Frontal cortex (tissue), 3 donors: ENCODE measurements at regions not wholly inside any gene's neighbourhood (a gene's known extent, or its start where the extent isn't known, plus 50 kb on each side); places are given as distances from the start of the nearest gene placed in this dataset.

Experiments
- DNase-seq, 2 donors: peaks; one replicate each; pipeline ENCODE4 v3.0.0; 2012; ENCODE audit warnings: low spot score in 2 of 2
- FAIRE-seq: peaks from 2 replicates; lab custom pipeline; 2012; peaks lifted over from hg19 to GRCh38; lab: Jason Lieb, UNC
- donor health status: control.
- donor health status: control.
- donor health status: control.

DNA sequence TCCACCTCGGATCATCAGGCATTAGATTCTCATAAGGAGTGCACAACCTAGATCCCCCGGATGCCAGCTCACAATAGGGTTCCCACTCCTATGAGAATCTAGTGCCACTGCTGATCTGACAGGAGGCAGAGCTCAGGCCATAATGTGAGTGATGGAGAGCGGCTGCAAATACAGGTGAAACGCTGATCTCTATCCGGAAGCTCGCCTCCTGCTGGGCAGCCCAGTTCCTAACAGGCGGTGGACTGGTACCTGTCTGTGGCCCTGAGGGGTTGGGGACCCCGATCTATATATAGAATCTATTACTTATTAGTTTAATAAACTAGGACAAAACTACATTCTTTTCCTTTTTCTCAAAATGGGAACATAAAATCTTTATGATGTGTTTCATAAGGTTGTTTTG, 741.9 kb downstream of the RFPL4B start:
- FAIRE-seq (no peak), DNase-seq (no peak)

- DNase-seq (no peak), FAIRE-seq (no peak)
Measured at GRCh38 chr6:113092795-113093194, 745.7 kb downstream of the RFPL4B start.

GRCh38 chr6:113094779-113095178, 747.6 kb downstream of the RFPL4B start:
- no peak for DNase-seq
- FAIRE-seq, result no peak

DNA sequence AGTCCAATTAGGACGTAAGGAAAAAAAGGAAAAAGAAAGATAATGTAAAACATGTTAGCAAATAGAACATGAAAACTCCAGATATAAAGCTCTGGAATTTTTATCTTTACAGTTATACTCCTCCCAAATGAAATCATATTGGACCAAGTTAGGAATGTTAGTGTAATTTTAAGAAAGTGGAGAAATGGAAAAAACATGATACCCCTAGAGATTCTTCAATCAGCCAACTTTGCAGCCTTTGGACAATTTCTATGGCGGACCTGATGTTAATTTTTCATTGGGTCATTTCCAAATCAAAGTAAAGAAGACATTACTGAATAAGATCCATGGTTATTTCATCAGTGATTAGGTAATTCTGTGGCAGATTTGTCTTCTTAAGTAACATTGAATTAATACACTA, 748.7 kb downstream of the RFPL4B start:
- DNase-seq (no peak), FAIRE-seq (no peak)

GRCh38 chr6:113102761-113103160, 754.4 kb upstream of the MARCKS start:
- no peak for DNase-seq
- no peak for FAIRE-seq

- peak; percentile 57 for FAIRE-seq
Measured at GRCh38 chr6:113103634-113104361, 753.3 kb upstream of the MARCKS start.

GRCh38 chr6:113104541-113104940, 752.6 kb upstream of the MARCKS start:
- FAIRE-seq (no peak), DNase-seq (no peak)

More at GRCh38 chr6:113103634-113104361, 753.3 kb upstream of the MARCKS start:
- no peak for DNase-seq

DNA sequence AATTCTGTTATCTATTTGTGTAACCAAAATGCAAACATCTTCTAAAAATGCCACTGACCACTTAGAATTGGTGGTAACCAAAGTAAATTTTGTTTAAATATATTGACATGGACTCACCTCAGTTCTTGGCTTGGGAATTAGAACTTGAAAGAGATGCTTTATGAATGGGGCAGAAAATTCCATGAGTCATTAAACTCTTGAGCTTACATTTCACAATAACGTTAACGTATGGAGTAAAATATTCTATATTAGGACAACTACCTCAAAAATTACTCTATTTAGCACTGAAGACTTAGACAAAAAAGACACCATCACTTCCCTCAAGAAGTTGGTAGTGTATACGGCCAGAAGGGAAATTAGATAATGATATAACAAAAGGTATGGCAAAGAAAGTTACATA, 752.2 kb upstream of the MARCKS start:
- FAIRE-seq (no peak), DNase-seq (no peak)

- no peak for FAIRE-seq
Measured at GRCh38 chr6:113110211-113110610, 746.9 kb upstream of the MARCKS start.

DNA sequence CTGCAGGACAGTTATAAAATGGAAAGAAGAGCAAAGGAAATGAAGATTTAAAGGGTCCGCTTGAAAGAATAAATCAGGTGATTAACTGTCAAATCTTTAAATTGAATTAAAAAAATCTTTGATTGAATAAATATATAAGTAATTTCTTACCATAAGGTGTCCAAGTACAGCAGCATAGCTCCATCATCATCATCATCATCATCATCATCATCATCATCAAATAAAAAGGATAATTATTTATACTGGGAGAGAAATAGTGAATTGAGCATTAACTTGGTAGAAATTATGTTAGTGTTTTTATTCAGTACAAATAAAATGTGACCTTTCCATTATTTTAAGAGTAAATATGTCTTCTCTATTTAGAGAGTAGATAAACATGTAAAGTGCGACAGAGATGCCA, 745.6 kb upstream of the MARCKS start:
- FAIRE-seq (no peak), DNase-seq (no peak)

More at GRCh38 chr6:113110211-113110610, 746.9 kb upstream of the MARCKS start:
- DNase-seq, result no peak

DNA sequence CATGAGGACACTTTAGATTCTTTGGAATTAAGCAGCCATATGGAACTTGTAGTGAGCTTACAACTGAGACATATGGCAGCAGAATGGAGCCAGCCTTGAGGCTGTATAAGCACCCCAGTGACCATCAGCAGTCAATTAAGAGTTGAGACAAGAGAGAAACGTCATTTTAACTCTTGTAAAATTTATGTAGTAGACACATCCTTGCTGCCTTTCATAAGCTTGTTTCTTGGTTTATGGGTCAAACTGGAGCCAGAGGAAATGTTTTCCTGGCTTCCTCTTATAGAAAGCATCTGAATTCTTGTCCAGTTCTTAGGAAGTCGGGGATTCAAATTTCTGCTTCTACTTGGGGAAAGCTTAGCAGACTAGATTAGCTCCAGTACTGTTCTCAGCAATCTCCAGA, 745.1 kb upstream of the MARCKS start:
- DNase-seq, result no peak
- no peak for FAIRE-seq

DNA sequence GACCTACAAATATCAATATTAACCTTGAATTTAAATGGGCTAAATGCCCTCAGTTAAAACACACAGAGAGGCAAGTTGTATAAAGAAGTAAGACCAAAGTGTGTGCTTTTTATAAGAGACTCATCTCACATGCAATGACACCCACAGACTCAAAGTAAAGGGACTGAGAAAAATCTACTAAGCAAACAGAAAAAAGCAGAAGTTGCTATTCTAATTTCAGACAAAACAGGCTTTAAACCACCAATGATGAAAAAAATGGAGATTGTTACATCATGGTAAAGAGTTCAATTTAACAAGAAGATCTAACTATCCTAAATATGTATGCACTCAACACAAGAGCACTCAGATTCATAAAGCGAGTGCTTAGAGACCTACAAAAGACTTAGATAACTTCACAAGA, 741.9 kb upstream of the MARCKS start:
- FAIRE-seq (no peak), DNase-seq (no peak)

DNA sequence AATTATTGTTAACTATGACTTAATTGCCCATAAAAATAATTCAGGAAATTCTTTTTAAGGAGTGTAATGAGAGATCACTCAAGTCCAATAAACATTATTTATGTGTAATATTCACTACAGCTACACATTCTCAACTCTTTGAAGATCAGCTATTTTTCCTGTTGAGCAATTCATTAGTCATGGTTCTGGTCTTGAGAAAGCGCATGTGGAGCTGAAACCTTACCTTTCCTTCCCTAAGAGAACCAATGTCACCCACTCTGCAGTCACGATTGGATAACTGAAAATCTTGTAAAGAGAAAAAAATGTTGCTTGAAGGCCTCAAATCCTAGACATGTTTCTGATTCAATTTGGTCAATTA, 736.9 kb upstream of the MARCKS start:
- DNase-seq, result no peak
- no peak for FAIRE-seq

- FAIRE-seq (no peak), DNase-seq (no peak)
Measured at GRCh38 chr6:113120582-113121285, 736.4 kb upstream of the MARCKS start.

DNA sequence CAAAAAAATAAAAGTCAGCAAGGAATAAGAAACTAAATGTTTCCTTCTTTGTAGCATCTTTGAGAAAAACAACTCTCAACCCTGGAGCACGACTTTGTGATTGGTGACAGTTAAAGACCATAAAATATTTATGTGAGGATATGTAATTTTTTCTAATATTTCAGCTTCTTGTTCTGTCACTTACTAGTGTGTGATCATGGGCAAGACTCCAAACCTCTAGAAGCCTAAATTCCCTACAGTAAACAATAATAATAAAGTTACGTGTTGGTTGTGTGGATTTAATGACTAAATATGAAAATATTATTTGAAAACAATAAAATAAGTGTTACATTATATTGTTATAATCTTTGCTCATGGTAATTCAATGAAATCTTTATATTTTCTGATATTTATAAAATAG, 735.6 kb upstream of the MARCKS start:
- DNase-seq (no peak), FAIRE-seq (peak; percentile 86)

GRCh38 chr6:113122060-113122459, 735.1 kb upstream of the MARCKS start:
- DNase-seq (no peak), FAIRE-seq (no peak)

DNA sequence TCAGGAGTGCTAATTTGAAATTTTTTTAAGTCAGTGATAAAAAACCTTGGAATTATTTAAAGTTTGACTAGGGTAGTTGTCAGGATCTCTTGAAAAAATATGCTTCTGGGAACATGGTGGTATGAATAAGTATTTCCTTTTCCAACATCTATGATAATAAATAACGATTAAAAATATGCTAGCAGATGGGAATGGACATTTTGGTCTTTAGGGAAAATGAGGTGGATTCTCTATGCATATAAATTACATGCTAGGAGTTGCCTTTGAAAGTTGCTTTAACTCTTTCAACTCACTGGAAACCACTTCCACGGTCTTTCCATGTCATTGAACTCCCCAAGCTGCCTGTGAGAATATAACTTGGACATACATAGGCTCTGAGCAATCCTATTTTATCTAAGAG, 731.5 kb upstream of the MARCKS start:
- DNase-seq (no peak), FAIRE-seq (no peak)

- no peak for DNase-seq
- no peak for FAIRE-seq
Measured at GRCh38 chr6:113127786-113128419, 729.2 kb upstream of the MARCKS start.

DNA sequence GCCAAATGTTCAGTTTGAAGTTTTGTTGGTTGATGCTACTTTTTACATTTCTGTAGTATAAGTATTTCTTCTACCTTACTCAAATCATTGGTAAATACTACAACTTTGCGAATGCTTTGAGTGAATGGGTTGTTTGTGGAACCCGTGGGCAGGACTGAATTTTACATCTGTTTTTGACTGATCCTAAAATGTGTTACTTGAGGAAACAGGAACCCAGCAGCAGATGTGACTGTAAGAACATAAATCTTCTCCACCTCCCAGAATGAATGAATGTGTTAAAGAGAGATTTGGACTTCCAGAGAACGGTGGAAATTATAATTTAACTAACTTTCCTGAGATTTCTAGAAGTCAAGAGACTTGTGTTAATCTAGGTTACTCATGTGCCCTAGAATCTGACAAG, 728.5 kb upstream of the MARCKS start:
- FAIRE-seq, result no peak

DNA sequence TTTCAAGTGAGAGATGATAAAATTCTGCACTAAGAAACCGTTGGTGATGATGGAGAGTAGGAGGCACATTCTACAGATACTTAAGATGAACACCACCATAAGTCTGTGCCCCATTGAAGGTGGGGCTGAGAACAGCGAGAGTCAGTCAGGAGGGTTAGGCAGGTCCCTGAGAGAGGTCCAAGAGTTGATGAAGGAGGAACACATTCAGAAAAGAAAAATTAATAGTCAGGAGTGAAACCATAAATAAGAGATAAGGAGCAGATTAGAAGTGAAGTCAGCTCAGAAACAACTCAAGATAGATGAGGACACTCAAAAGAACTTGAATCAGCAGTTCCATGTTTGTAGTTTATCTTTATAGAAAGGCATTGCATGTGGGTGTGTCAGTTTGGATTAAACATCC, 727.2 kb upstream of the MARCKS start:
- no peak for DNase-seq
- no peak for FAIRE-seq

More for the DNA sequence above, 728.5 kb upstream of the MARCKS start:
- no peak for DNase-seq

GRCh38 chr6:113137426-113137825, 719.7 kb upstream of the MARCKS start:
- FAIRE-seq, result no peak
- no peak for DNase-seq
